H1 (cell line): ENCODE measurements at regions not wholly inside any gene's neighbourhood (a gene's known extent, or its start where the extent isn't known, plus 50 kb on each side); places are given as distances from the start of the nearest gene placed in this dataset.

ENCODE experiments used
- CHD2 ChIP-seq: IDR thresholded peaks from 2 replicates; pipeline ENCODE4 v1.6.1; 2012; ENCODE audit warnings: low read length, improper control_type of control experiment
- EGR1 ChIP-seq: IDR thresholded peaks from 2 replicates; pipeline ENCODE4 v1.6.1; 2011; ENCODE audit warnings: low read depth, low read length, borderline replicate concordance
- FOSL1 ChIP-seq: IDR thresholded peaks from 2 replicates; pipeline ENCODE4 v1.6.1; 2011; ENCODE audit warnings: mild to moderate bottlenecking, low read depth, low read length, moderate library complexity; ENCODE audit not compliant: insufficient read depth
- JUND ChIP-seq: IDR thresholded peaks from 2 replicates; pipeline ENCODE4 v1.6.1; 2011; ENCODE audit warnings: mild to moderate bottlenecking, improper control_type of control experiment, low read length
- POLR2A ChIP-seq, 2 experiments: IDR thresholded peaks; 1 replicate in 1 of 2; 2 replicates in 1 of 2; pipeline ENCODE4 v1.6.1; 2011; ENCODE audit warnings: low read depth in 2 of 2, low read length in 2 of 2, mild to moderate bottlenecking in 2 of 2; ENCODE audit errors: control extremely low read depth in 1 of 2
- RFX5 ChIP-seq: IDR thresholded peaks from 2 replicates; pipeline ENCODE4 v1.6.1; 2011; ENCODE audit warnings: low read depth, low read length, improper control_type of control experiment, borderline replicate concordance
- SP1 ChIP-seq: IDR thresholded peaks from 2 replicates; pipeline ENCODE4 v1.6.1; 2011; ENCODE audit warnings: low read depth, low read length
- TBP ChIP-seq: IDR thresholded peaks from 2 replicates; pipeline ENCODE4 v1.6.1; 2011; ENCODE audit warnings: low read depth, low read length, improper control_type of control experiment
- ZNF274 ChIP-seq: IDR thresholded peaks from 2 replicates; pipeline ENCODE4 v1.7.0; 2012; ENCODE audit warnings: low read length, borderline replicate concordance; ENCODE audit errors: extremely low read depth
- TF ChIP-seq, protein P1 (sequence below): fragments of 300-600 bp; sonication (generic); IDR thresholded peaks from 2 replicates; pipeline ENCODE4 v1.7.1; 2012; ENCODE audit warnings: low read length, moderate library complexity, mild to moderate bottlenecking, inconsistent platforms; ENCODE audit not compliant: insufficient replicate concordance
- TF ChIP-seq, protein P2 (sequence below): IDR thresholded peaks from 2 replicates; pipeline ENCODE4 v1.6.1; 2011; ENCODE audit warnings: low read length, improper control_type of control experiment

DNA sequence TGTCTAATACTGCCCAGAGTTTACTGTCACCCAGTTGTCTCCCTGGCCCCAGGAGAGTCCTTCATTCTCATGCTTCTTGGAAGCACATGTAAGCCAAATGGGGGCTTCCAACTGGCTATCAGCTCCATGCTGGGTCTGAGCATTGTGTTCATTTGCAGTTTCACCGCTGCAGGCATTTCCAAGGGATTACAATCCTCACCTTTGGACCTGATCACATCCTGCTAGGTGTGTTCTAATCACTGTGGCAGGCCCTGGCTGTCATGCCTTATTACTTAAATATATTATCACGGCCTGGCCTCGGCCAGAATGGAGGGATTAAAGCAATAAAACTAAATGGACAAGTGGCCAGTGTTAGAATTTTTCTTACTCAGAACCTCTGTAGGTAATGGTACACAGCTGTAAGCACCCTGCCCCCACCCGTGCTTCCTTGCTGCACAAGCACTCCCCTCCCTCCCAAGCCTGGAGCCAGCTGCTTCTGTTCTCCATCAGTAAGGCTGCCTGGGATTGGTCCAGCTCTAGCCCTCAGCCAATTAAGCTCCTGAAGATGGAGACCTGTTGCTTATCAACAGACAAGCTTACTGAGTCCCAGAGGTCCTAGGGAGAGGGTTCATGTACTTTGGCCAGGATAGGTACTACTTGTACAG lies 175.9 kb upstream of the RBM19 start (continued):
- TF ChIP-seq, protein P1, sequence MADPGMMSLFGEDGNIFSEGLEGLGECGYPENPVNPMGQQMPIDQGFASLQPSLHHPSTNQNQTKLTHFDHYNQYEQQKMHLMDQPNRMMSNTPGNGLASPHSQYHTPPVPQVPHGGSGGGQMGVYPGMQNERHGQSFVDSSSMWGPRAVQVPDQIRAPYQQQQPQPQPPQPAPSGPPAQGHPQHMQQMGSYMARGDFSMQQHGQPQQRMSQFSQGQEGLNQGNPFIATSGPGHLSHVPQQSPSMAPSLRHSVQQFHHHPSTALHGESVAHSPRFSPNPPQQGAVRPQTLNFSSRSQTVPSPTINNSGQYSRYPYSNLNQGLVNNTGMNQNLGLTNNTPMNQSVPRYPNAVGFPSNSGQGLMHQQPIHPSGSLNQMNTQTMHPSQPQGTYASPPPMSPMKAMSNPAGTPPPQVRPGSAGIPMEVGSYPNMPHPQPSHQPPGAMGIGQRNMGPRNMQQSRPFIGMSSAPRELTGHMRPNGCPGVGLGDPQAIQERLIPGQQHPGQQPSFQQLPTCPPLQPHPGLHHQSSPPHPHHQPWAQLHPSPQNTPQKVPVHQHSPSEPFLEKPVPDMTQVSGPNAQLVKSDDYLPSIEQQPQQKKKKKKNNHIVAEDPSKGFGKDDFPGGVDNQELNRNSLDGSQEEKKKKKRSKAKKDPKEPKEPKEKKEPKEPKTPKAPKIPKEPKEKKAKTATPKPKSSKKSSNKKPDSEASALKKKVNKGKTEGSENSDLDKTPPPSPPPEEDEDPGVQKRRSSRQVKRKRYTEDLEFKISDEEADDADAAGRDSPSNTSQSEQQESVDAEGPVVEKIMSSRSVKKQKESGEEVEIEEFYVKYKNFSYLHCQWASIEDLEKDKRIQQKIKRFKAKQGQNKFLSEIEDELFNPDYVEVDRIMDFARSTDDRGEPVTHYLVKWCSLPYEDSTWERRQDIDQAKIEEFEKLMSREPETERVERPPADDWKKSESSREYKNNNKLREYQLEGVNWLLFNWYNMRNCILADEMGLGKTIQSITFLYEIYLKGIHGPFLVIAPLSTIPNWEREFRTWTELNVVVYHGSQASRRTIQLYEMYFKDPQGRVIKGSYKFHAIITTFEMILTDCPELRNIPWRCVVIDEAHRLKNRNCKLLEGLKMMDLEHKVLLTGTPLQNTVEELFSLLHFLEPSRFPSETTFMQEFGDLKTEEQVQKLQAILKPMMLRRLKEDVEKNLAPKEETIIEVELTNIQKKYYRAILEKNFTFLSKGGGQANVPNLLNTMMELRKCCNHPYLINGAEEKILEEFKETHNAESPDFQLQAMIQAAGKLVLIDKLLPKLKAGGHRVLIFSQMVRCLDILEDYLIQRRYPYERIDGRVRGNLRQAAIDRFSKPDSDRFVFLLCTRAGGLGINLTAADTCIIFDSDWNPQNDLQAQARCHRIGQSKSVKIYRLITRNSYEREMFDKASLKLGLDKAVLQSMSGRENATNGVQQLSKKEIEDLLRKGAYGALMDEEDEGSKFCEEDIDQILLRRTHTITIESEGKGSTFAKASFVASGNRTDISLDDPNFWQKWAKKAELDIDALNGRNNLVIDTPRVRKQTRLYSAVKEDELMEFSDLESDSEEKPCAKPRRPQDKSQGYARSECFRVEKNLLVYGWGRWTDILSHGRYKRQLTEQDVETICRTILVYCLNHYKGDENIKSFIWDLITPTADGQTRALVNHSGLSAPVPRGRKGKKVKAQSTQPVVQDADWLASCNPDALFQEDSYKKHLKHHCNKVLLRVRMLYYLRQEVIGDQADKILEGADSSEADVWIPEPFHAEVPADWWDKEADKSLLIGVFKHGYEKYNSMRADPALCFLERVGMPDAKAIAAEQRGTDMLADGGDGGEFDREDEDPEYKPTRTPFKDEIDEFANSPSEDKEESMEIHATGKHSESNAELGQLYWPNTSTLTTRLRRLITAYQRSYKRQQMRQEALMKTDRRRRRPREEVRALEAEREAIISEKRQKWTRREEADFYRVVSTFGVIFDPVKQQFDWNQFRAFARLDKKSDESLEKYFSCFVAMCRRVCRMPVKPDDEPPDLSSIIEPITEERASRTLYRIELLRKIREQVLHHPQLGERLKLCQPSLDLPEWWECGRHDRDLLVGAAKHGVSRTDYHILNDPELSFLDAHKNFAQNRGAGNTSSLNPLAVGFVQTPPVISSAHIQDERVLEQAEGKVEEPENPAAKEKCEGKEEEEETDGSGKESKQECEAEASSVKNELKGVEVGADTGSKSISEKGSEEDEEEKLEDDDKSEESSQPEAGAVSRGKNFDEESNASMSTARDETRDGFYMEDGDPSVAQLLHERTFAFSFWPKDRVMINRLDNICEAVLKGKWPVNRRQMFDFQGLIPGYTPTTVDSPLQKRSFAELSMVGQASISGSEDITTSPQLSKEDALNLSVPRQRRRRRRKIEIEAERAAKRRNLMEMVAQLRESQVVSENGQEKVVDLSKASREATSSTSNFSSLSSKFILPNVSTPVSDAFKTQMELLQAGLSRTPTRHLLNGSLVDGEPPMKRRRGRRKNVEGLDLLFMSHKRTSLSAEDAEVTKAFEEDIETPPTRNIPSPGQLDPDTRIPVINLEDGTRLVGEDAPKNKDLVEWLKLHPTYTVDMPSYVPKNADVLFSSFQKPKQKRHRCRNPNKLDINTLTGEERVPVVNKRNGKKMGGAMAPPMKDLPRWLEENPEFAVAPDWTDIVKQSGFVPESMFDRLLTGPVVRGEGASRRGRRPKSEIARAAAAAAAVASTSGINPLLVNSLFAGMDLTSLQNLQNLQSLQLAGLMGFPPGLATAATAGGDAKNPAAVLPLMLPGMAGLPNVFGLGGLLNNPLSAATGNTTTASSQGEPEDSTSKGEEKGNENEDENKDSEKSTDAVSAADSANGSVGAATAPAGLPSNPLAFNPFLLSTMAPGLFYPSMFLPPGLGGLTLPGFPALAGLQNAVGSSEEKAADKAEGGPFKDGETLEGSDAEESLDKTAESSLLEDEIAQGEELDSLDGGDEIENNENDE = no peak
- TF ChIP-seq FOSL1 = no peak
- no peak for TF ChIP-seq JUND
- no peak for TF ChIP-seq TBP
- TF ChIP-seq POLR2A (IDR thresholded peaks at IDR 0.05; ENCODE audit: control extremely low read depth in 1 of 2, low read depth in 2 of 2, low read length in 2 of 2) = no peak
- TF ChIP-seq, protein P2, sequence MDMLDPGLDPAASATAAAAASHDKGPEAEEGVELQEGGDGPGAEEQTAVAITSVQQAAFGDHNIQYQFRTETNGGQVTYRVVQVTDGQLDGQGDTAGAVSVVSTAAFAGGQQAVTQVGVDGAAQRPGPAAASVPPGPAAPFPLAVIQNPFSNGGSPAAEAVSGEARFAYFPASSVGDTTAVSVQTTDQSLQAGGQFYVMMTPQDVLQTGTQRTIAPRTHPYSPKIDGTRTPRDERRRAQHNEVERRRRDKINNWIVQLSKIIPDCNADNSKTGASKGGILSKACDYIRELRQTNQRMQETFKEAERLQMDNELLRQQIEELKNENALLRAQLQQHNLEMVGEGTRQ = no peak
- TF ChIP-seq EGR1 = no peak
- TF ChIP-seq RFX5 = no peak
- TF ChIP-seq SP1 = no peak
- TF ChIP-seq ZNF274 = no peak
- no peak for TF ChIP-seq CHD2
